HG03159 (cell line): ENCODE measurements at regions not wholly inside any gene's neighbourhood (a gene's known extent, or its start where the extent isn't known, plus 50 kb on each side); places are given as distances from the start of the nearest gene placed in this dataset.
A peak's percentile ranks its signal among the peaks of the same experiment; 100 is the strongest.
"Not testable (repeated sequence)": the region's sequence is repeated elsewhere in the genome, so short reads cannot be mapped to it uniquely, and the experiment has no call there.

Source experiments
- ATAC-seq: cut with Tn5 transposase; IDR thresholded peaks from one replicate; pipeline ENCODE4 v1.9.1; 2021; ENCODE audit warnings: mild to moderate bottlenecking, moderate library complexity; ENCODE audit not compliant: unreplicated experiment

DNA sequence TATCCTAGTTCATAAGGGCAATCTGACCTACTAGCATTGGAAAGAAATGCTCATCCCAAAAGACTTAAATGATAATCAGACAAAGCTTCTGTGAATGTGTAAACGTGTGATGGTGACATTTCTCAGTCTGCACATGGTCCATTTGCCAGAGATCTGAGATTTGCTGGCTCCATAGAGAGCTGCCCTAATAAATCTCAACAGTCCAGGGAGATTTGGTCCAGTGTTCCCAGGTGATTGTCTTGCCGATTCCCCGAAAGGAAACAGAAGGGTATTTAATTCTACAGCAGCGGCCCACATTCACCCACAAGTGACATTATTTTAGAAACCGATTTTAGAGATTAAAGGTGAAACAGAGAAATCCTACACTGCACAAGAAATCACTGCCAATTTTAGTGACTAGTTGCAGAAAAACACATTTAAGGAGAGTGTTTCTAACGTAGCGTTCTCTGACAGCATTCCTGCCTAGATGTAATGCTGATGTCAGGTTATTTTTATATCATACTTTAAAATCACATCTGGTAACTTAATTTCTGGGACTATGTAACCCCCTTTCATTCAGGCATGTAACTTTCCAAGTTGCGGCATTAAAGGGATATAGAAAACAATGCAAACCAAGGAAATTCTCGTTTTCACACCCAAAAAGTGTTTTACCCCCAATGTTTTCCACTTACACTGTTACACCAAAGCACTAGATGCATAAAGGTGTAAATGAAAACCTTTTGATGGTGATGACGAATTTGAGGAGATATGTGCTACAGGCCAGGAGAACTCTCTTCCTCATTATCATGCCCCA is 231.9 kb upstream of the FN1 start:
- ATAC-seq: no peak

GRCh38 chr2:215664847-215665525 is 229.1 kb upstream of the FN1 start:
- ATAC-seq: peak; percentile 51

DNA sequence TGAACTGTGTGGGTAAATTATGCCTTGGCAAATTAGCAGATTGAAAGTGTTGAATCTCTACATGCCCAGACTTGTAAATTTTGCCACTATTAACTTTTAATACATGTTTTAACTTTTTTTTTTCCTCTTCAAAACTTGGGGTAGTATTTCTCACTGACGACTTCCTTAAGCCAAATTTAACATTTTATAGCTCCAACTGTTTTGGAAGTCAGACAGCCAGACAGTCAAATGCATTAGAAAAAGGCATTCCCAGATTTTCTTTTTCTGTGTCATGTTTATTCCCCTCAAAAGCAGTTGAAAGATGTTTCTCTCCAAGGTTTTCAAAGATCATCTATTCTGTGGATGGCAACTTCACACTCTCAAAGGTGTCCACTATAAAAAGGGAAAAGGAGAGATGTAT is 226.8 kb upstream of the FN1 start:
- no peak for ATAC-seq

- ATAC-seq: no peak
Observed at GRCh38 chr2:215660687-215661086, 224.8 kb upstream of the FN1 start.

GRCh38 chr2:215659650-215660049 is 223.8 kb upstream of the FN1 start:
- ATAC-seq: no peak

GRCh38 chr2:215658635-215659305 is 222.9 kb upstream of the FN1 start:
- no peak for ATAC-seq

DNA sequence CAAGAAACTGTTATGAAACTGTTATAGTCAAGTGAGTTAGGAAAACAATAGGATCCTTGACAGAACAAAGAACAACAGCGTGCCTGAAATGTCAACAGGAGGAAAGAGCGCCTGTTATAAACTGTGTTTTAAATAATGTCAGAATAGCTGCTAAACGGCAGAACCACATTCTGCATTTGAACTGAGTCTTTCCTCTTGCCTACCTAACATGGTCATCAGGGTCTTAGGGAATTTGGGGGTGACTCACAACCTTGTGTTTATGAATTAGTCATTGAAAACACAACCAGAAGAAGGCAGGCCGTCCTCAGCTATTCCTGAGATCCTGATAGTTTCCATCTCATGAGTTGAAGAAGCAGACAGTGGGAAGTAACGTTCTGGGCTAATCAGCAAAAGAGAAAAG is 222.0 kb upstream of the FN1 start:
- no peak for ATAC-seq

DNA sequence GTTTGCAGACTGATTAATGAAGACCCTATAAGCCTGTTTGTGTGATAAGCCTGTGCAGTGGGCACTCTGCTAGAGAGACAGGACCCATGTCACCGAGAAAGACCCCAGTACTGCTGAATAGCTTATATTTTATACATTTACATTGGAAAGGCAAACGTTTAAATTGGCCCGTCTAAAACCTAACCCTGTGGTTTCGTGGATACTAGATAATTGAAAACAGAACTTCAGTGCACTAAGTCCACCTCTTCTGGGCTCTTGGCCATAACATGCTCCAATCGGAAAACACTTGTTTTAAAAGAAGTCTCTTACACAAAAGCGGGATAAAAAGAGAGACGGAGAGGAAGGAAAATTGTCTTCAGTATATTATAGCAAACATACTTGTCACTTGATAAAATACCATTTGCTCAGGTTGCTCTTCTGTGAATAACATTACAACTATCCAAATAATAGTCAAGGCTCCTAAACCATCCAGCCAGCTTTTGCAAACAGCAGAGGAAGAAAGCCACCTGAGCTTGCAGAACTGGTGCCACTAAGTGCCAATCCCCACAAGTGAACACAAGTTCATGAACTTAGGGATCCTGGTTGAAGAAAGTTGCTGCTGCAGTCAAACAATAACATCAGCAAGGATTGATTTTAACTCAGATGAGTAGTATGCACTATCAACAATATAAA is 218.4 kb upstream of the FN1 start:
- no peak for ATAC-seq

- no peak for ATAC-seq
Observed at GRCh38 chr2:215653344-215654030, 217.6 kb upstream of the FN1 start.

- no peak for ATAC-seq
Observed at GRCh38 chr2:215652388-215652787, 216.5 kb upstream of the FN1 start.

DNA sequence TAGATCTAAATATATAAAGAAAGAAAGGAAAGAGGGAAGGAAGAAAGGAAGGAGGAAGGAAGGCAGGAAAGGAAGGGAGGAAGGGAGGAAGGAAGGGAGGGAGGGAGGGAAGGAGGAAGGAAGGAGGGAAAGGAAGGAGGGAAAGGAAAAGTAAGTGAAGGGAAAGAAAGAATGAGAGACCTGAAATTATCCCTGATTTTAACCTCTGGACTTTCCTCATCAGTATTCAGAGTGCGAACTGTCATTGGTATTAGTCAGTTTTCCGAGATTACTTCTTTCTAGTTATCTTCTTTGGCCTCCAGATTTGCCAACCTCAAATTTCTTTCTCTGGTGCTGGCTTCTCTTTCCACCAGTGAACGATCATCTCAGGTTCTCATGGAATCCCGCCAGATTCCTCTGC is 215.5 kb upstream of the FN1 start:
- ATAC-seq: no peak

DNA sequence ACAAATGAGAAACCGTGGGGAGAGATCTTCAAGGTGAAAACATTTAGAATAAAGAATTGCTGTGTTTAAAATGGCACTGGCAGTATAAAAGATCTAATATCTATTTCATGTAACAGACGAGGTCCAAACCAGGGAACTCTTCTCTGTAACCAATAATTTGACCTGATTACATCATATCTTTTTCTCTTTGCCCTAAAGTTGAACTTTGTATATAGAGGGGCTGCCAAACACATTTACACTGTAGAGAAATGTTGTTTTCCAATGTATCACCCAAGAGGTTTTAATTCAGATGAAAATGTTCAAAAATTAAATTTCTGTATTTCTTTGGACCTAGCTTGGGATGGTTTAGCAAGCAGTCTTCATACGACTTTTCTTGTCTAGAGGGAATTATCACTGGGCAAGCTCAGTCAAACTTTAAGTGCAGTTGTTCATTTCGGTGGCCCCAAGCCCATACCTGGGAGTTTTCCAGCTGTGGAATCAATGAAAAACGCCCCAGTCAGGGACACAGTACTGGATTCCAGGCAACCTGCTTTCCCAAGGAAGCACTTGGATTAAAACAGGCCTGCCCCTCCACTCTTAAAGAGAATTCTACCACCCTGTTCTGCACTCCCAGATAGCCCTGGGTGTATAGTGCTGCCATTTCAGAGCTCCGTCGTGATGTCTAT is 208.5 kb upstream of the FN1 start:
- ATAC-seq: no peak

DNA sequence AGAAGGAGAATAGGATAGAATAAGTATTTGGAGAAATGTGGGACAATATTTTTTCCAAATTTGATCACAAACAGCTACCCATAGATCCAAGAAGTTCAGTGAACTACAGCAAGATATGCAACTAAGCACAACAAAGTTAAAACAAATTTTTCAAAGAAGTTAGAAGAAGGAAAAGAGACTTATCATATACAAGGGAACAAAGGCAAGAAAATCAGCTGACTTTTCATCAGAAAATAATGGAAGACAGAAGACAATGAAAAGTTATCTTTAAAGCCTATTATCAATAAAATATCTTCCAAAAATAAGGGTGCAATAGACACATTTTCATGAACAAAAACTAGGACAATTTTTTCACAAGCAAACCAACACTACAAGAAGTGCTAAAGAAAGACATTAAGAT is 202.8 kb upstream of the FN1 start:
- ATAC-seq: no peak

DNA sequence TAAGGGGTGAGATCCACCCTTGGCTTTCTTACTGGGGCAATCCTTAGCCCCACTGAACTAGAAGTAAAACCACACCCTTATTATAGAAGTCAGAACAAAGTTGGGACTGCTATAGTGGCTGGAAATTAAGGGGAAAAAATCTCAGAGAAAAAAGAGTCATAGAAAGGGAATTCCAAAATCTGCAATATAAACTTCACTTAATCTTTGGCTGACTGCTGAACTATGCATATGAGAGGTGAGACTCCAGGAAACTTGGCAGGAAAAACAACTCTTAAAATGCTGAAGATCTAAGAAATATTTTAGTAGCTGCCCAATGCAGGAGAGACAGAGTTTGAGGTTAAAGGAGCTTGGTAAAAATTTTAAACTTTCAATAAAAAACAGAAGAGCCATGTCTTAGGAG is 201.8 kb upstream of the FN1 start:
- ATAC-seq: no peak

DNA sequence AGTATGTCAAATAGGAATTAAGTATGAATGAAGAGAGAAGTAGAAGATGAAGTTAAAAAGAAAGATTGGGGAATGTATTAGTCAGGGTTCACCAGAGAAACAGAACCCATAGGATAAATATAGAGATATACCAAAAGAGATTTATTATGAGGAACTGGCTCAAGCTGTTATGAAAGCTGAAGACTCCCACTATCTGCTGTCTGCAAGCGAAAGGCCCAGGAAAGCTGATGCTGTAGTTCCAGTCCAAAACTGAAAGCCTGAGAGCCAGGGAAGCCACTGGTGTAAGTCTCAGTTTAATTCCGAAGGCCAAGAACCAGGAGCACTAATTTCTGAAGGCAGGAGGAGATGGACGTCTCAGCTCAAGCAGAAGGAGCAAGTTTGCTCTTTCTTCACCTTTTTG is 200.9 kb upstream of the FN1 start:
- no peak for ATAC-seq

- ATAC-seq: no peak
Observed at GRCh38 chr2:215635788-215636139, 199.9 kb upstream of the FN1 start.

- ATAC-seq: no peak
Observed at GRCh38 chr2:215635071-215635787, 199.4 kb upstream of the FN1 start.

- ATAC-seq: no peak
Observed at GRCh38 chr2:215633360-215633759, 197.5 kb upstream of the FN1 start.

GRCh38 chr2:215631696-215632095 is 195.8 kb upstream of the FN1 start:
- no peak for ATAC-seq

DNA sequence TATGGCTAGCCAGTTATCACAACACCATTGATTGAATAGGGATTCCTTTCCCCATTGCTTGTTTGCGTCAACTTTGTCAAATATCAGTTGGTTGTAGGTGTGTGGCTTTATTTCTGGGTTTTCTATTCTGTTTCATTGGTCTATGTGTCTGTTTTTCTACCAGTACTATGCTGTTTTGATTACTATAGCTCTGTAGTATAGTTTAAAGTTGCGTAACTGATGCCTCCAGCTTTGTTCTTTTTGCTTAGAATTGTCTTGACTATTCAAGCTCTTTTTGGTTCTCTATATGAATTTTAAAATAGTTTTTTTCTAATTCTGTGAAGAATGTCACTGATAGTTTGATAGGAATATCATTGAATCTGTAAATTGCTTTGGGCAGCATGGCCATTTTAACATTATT is 194.9 kb upstream of the FN1 start:
- not testable (repeated sequence) for ATAC-seq
